ENCODE measurements at regions not wholly inside any gene's neighbourhood (a gene's known extent, or its start where the extent isn't known, plus 50 kb on each side); places are given as distances from the start of the nearest gene placed in this dataset.

GRCh38 chr1:82279241-82279640 is 478.5 kb downstream of the ADGRL2 start:
- no peak for DNase-seq (ENCODE audit: low spot score)

- no peak for DNase-seq (ENCODE audit: low spot score)
Observed at GRCh38 chr1:82273816-82274215, 473.1 kb downstream of the ADGRL2 start.

- DNase-seq (ENCODE audit: low spot score) = no peak
Observed at GRCh38 chr1:82269431-82269830, 468.7 kb downstream of the ADGRL2 start.

GRCh38 chr1:82268826-82269225 is 468.1 kb downstream of the ADGRL2 start:
- DNase-seq (ENCODE audit: low spot score) = no peak

- DNase-seq (ENCODE audit: low spot score) = no peak
Observed at GRCh38 chr1:82266351-82266750, 465.6 kb downstream of the ADGRL2 start.

- no peak for DNase-seq (ENCODE audit: low spot score)
Observed at GRCh38 chr1:82265436-82265835, 464.7 kb downstream of the ADGRL2 start.

- DNase-seq (ENCODE audit: low spot score) = no peak
Observed at GRCh38 chr1:82264802-82265201, 464.1 kb downstream of the ADGRL2 start.

GRCh38 chr1:82263396-82263795 is 462.7 kb downstream of the ADGRL2 start:
- no peak for DNase-seq (ENCODE audit: low spot score)

GRCh38 chr1:82260666-82261065 is 459.9 kb downstream of the ADGRL2 start:
- no peak for DNase-seq (ENCODE audit: low spot score)

GRCh38 chr1:82260051-82260450 is 459.3 kb downstream of the ADGRL2 start:
- DNase-seq (ENCODE audit: low spot score) = no peak

GRCh38 chr1:82258887-82259286 is 458.2 kb downstream of the ADGRL2 start:
- no peak for DNase-seq (ENCODE audit: low spot score)

- no peak for DNase-seq (ENCODE audit: low spot score)
Observed at GRCh38 chr1:82246050-82246449, 445.3 kb downstream of the ADGRL2 start.

- DNase-seq (ENCODE audit: low spot score) = no peak
Observed at GRCh38 chr1:82245345-82246014, 444.7 kb downstream of the ADGRL2 start.

- DNase-seq (ENCODE audit: low spot score) = no peak
Observed at GRCh38 chr1:82240571-82240970, 439.8 kb downstream of the ADGRL2 start.

- DNase-seq (ENCODE audit: low spot score) = no peak
Observed at GRCh38 chr1:82230667-82231066, 429.9 kb downstream of the ADGRL2 start.

- no peak for DNase-seq (ENCODE audit: low spot score)
Observed at GRCh38 chr1:82227306-82228095, 426.8 kb downstream of the ADGRL2 start.

GRCh38 chr1:82226186-82226505 is 425.4 kb downstream of the ADGRL2 start:
- no peak for DNase-seq (ENCODE audit: low spot score)

- DNase-seq (ENCODE audit: low spot score) = no peak
Observed at GRCh38 chr1:82225421-82226185, 424.9 kb downstream of the ADGRL2 start.

- DNase-seq (ENCODE audit: low spot score) = no peak
Observed at GRCh38 chr1:82223091-82223490, 422.4 kb downstream of the ADGRL2 start.

- DNase-seq (ENCODE audit: low spot score) = no peak
Observed at GRCh38 chr1:82221721-82222120, 421.0 kb downstream of the ADGRL2 start.

GRCh38 chr1:82220754-82221153 is 420.0 kb downstream of the ADGRL2 start:
- DNase-seq (ENCODE audit: low spot score) = no peak

- DNase-seq (ENCODE audit: low spot score) = no peak
Observed at GRCh38 chr1:82219841-82220240, 419.1 kb downstream of the ADGRL2 start.

GRCh38 chr1:82218846-82219245 is 418.1 kb downstream of the ADGRL2 start:
- DNase-seq (ENCODE audit: low spot score) = no peak

All from SW480 (cell line).